Fibroblast of mammary gland (primary cell): ENCODE measurements at regions not wholly inside any gene's neighbourhood (a gene's known extent, or its start where the extent isn't known, plus 50 kb on each side); places are given as distances from the start of the nearest gene placed in this dataset.

Experiments used
- DNase-seq: peaks from one replicate; pipeline ENCODE4 v3.0.0-alpha.2; 2010; ENCODE audit warnings: low read depth
- H3K4me3 ChIP-seq: 2 replicates; pipeline ENCODE4 v1.5.1; 2011; ENCODE audit warnings: low read depth, mild to moderate bottlenecking, low read length, moderate library complexity; ENCODE audit not compliant: control insufficient read depth
- TF ChIP-seq, protein P1 (sequence below): conservative IDR thresholded peaks from 2 replicates; pipeline ENCODE4 v1.5.1; 2011; ENCODE audit warnings: low read depth, low read length, inconsistent platforms; ENCODE audit not compliant: control insufficient read depth, insufficient read depth

DNA sequence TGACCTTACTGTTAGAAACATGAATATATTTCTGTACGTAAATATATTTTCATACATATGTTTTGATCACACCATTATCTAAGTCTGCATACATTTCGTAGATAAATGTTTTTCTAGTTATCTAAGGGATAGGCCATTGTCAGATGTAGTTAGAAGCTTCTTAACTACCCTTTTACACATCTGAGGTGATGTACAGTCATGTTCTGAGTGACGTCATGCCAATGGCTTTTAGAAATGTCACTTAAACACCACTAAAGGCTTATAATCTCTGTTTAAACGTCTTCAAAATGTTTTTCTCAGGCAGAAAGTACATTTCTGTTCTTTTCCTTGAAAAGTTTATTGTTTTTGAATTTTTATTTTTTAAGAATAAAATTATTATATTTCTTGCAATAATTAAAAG lies 781.9 kb downstream of the MRPL39 start:
- no peak for DNase-seq
- no peak overlapping the region for H3K4me3 ChIP-seq
- TF ChIP-seq, protein P1, sequence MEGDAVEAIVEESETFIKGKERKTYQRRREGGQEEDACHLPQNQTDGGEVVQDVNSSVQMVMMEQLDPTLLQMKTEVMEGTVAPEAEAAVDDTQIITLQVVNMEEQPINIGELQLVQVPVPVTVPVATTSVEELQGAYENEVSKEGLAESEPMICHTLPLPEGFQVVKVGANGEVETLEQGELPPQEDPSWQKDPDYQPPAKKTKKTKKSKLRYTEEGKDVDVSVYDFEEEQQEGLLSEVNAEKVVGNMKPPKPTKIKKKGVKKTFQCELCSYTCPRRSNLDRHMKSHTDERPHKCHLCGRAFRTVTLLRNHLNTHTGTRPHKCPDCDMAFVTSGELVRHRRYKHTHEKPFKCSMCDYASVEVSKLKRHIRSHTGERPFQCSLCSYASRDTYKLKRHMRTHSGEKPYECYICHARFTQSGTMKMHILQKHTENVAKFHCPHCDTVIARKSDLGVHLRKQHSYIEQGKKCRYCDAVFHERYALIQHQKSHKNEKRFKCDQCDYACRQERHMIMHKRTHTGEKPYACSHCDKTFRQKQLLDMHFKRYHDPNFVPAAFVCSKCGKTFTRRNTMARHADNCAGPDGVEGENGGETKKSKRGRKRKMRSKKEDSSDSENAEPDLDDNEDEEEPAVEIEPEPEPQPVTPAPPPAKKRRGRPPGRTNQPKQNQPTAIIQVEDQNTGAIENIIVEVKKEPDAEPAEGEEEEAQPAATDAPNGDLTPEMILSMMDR, result no peak

DNA sequence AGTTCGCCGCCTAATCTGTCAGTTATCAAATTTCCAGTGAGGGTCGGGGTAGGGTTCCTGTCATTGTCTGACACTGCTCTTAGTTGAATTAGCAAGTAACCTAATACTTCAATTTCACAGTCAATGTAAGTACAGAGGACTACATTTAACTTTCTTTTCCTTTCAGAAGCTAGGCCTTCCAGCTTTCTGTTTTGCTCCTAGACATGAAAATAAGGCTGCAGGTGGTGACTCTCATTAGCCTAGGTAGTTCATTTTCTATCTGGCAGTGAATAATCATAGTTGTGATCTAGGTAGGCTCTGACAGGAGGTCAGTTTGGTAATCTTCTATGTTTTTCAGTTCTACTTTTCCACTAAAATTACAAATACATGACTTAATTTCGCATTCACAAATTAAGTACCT lies 783.1 kb downstream of the MRPL39 start:
- TF ChIP-seq, protein P1, result no peak
- no peak overlapping the region for H3K4me3 ChIP-seq
- DNase-seq, result no peak

DNA sequence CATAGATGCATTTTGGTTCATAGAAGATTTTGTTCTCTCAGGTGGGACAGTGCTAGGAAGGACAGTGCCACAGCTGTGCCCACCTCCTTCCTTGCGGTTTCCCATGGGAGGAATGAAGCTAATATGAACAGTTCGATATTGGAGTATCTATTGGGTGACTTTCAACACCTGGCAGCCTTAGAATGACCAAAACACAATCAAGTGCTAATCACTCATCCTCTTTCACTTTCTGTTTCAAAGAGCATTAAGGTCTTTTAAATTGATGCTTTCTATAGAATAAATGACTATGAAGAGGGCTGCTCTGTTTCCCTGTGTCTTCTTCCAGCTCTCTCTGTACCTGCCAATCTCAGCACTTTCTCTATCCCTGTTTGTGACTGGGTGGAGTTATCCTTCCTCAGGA lies 784.0 kb downstream of the MRPL39 start:
- TF ChIP-seq, protein P1, result no peak

DNA sequence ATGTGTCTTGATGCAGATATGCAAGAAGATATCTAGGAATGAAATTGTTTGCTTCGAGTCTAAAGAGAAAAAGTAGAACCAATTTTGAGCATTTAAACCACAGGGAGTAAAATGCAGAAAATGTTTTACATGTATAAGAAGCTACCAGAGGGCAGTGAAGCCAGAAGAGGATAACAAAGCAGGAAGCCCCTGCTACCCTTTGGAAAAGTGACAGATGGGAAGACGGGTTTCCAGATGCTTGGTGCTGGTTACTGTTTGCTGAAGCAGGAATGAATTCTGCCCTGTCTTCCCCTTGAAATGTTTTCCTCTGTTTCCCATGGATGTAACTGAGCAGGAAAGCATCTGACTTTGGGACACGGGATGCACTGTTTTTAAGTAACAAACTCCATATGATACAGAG lies 822.2 kb downstream of the MRPL39 start:
- no peak for DNase-seq
- TF ChIP-seq, protein P1, result no peak
- no peak overlapping the region for H3K4me3 ChIP-seq

More for the DNA sequence above, 784.0 kb downstream of the MRPL39 start:
- no peak overlapping the region for H3K4me3 ChIP-seq
- DNase-seq, result no peak

DNA sequence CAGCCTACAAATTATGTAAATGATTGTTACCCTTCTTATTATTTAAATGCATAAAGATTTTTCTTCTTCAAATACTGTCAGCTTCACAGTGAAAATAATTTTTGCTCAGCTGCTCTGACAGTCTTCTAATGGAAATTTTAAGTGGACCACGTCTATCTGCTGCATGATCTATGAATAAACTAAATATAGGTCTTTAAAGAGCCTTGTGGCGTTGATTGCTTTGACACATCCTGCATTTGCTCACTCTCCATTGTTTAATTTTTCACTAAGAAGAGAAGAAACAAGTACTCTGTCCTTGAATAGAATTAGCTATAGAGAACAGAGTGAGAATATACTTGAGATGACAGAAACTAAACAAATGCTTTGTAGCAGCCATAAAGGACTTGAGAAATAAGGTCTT lies 826.1 kb downstream of the MRPL39 start:
- TF ChIP-seq, protein P1, result no peak
- H3K4me3 ChIP-seq, result no peak overlapping the region
- DNase-seq, result no peak

DNA sequence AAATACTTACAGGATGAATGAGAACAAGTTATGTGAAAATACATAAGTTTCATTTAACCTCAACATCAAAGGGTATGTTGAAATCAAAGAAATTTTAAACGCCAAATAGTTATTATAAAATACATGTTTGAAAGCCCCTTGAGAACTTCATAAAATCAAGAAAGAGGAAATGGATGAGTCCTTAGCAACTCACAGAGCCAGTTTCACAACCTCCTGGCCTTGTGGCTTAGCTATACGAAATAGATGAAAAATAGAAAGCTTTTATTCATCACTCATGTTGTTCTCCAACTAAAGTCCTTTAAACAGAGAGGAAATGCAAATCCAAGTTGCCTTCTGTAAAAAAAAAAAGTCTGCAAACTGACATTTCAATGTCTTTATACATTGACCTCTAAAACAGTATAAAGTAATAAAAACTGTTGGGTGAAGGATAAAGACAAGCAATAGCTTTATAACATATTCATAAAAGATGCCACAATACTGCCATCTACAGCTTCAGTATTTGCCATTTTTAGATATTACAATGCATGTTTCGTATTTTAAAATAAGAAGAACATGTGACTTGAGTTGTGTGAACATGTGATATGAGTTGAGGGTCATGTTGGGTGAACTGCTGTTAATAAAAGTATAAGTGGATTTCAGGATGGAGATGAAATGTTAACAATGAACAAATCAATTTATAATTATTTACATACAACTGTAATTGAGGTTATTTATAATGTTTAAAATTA lies 847.8 kb downstream of the MRPL39 start:
- TF ChIP-seq, protein P1, result no peak
- DNase-seq, result no peak
- H3K4me3 ChIP-seq, result no peak overlapping the region
